Epithelial cell of proximal tubule (primary cell): ENCODE measurements at regions not wholly inside any gene's neighbourhood (a gene's known extent, or its start where the extent isn't known, plus 50 kb on each side); places are given as distances from the start of the nearest gene placed in this dataset.

Experiments
- DNase-seq: peaks from one replicate; pipeline ENCODE4 v3.0.0-alpha.2; 2011; ENCODE audit warnings: low read depth
- H3K4me3 ChIP-seq: 2 replicates; pipeline ENCODE4 v1.5.1; 2011; ENCODE audit warnings: low read depth, mild to moderate bottlenecking, low read length
- CTCF ChIP-seq: conservative IDR thresholded peaks from 2 replicates; pipeline ENCODE4 v1.5.1; 2012; ENCODE audit warnings: low read depth, mild to moderate bottlenecking, low read length

GRCh38 chr13:33767140-33767539, 50.8 kb upstream of the RFC3 start:
- no peak overlapping the region for H3K4me3 ChIP-seq
- no peak for TF ChIP-seq CTCF
- no peak for DNase-seq
